Caco-2 (cell line): ENCODE measurements at regions not wholly inside any gene's neighbourhood (a gene's known extent, or its start where the extent isn't known, plus 50 kb on each side); places are given as distances from the start of the nearest gene placed in this dataset.
A peak's percentile ranks its signal among the peaks of the same experiment; 100 is the strongest.

Experiments used
- BruUV-seq: library from RNA; stranded (reverse); fragments of 400-500 nt; replicated peaks from 2 replicates; lab custom pipeline; 2021; lab: Mats Ljungman, UMichigan
- CTCF ChIA-PET: fragments of 300-600 bp; sonication (Branson Sonifier 250); formaldehyde crosslinking; loops from one replicate; lab custom pipeline; 2022; ENCODE audit warnings: antibody characterized with exemption; lab: Charles Lee
- POLR2A ChIA-PET: fragments of 300-600 bp; sonication (Branson Sonifier 250); formaldehyde crosslinking; loops from one replicate; lab custom pipeline; 2022; ENCODE audit warnings: antibody characterized with exemption; lab: Charles Lee
- DNase-seq, 2 experiments: peaks; one replicate each; pipeline versions ENCODE4 v3.0.0 to v3.0.0-alpha.2; 2020 to 2022
- H3K27me3 ChIP-seq: replicated peaks from 2 replicates; pipeline ENCODE4 v1.6.0; 2011; ENCODE audit warnings: low read length; ENCODE audit not compliant: control insufficient read depth, insufficient read depth
- H3K36me3 ChIP-seq: 2 replicates; pipeline ENCODE4 v1.5.1; 2011; ENCODE audit warnings: low read length; ENCODE audit not compliant: control insufficient read depth, insufficient read depth
- H3K4me1 ChIP-seq: fragments of 250-450 bp; sonication (Bioruptor Pico); 2 replicates; pipeline ENCODE4 v1.5.1; 2020; ENCODE audit warnings: mild to moderate bottlenecking
- H3K4me3 ChIP-seq: 2 replicates; pipeline ENCODE4 v1.5.1; 2011; ENCODE audit warnings: low read depth, mild to moderate bottlenecking, control low read depth, low read length
- H3K9me3 ChIP-seq: fragments of 250-450 bp; sonication (Bioruptor Pico); 2 replicates; pipeline ENCODE4 v1.5.1; 2020; ENCODE audit warnings: mild to moderate bottlenecking, moderate library complexity
- H3K27ac Mint-ChIP-seq: one replicate; pipeline ENCODE4 v1.8.0; 2022; ENCODE audit warnings: mixed read lengths; ENCODE audit not compliant: unreplicated experiment
- H3K27me3 Mint-ChIP-seq: one replicate; pipeline ENCODE4 v1.8.0; 2022; ENCODE audit warnings: mixed read lengths; ENCODE audit not compliant: insufficient read depth, unreplicated experiment
- H3K36me3 Mint-ChIP-seq: one replicate; pipeline ENCODE4 v1.8.0; 2022; ENCODE audit warnings: mild to moderate bottlenecking, mixed read lengths; ENCODE audit not compliant: insufficient read depth, unreplicated experiment
- H3K4me1 Mint-ChIP-seq: one replicate; pipeline ENCODE4 v1.8.0; 2022; ENCODE audit warnings: low read depth, mixed read lengths; ENCODE audit not compliant: unreplicated experiment
- H3K4me3 Mint-ChIP-seq: one replicate; pipeline ENCODE4 v1.8.0; 2022; ENCODE audit warnings: mild to moderate bottlenecking, moderate library complexity, mixed read lengths; ENCODE audit not compliant: unreplicated experiment
- H3K9me3 Mint-ChIP-seq: one replicate; pipeline ENCODE4 v1.8.0; 2022; ENCODE audit warnings: mixed read lengths; ENCODE audit not compliant: unreplicated experiment
- intact Hi-C: fragments of 100-400 bp; cut with micrococcal nuclease; formaldehyde crosslinking; loops from one replicate; pipeline ENCODE4 v1.10.0; 2022; ENCODE audit not compliant: unreplicated experiment
- TF ChIP-seq, protein P1 (sequence below), 2 experiments: fragments of 200-600 bp in 1 of 2; IDR thresholded peaks; 1 replicate in 1 of 2; 2 replicates in 1 of 2; pipeline versions ENCODE4 v1.5.1 to v1.8.0; 2011 to 2022; ENCODE audit warnings: antibody characterized with exemption in 1 of 2, control low read depth in 1 of 2, inconsistent platforms in 1 of 2, low read depth in 1 of 2, low read length in 1 of 2, mild to moderate bottlenecking in 1 of 2, moderate library complexity in 1 of 2; ENCODE audit not compliant: insufficient read depth in 1 of 2, severe bottlenecking in 1 of 2, unreplicated experiment in 1 of 2

DNA sequence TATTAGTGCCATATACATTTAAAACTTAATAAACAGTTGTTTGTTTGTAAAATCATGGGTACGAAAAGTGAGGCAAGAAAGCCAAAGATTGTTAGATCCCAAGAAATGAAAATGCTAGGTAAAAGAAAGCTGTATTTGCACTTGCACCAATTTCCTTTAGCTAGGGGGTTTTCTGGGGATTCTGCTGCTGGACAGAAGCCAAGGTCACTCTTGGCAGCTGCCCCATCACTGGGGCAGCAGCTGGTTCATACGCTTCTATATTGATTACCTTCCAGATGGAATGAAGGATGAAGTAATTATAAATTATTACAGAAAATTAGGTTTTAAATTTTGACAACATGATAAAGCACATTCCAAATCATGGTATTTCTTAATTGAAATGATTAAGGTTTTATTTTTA lies 127.4 kb downstream of the SLITRK5 start:
- Histone ChIP-seq H3K4me3 (no peak overlapping the region), H3K27me3 (no peaks in the 10 kb centered on the region), H3K36me3 (no peaks in the 10 kb centered on the region), H3K9me3 (no peaks in the 10 kb centered on the region), H3K4me1 (no peaks in the 10 kb centered on the region)
- POLR2A ChIA-PET = no interaction called here
- Mint-ChIP-seq H3K4me3 (no peak overlapping the region), H3K9me3 (no peaks in the 10 kb centered on the region), H3K27me3 (peaks cover 3% of the 10 kb centered on the region), H3K27ac (no peak overlapping the region), H3K4me1 (no peaks in the 10 kb centered on the region), H3K36me3 (no peaks in the 10 kb centered on the region)
- intact Hi-C loops = no loop called here
- CTCF ChIA-PET = no interaction called here
- no TSS peak for BruUV-seq
- no peak for DNase-seq
- TF ChIP-seq, protein P1, sequence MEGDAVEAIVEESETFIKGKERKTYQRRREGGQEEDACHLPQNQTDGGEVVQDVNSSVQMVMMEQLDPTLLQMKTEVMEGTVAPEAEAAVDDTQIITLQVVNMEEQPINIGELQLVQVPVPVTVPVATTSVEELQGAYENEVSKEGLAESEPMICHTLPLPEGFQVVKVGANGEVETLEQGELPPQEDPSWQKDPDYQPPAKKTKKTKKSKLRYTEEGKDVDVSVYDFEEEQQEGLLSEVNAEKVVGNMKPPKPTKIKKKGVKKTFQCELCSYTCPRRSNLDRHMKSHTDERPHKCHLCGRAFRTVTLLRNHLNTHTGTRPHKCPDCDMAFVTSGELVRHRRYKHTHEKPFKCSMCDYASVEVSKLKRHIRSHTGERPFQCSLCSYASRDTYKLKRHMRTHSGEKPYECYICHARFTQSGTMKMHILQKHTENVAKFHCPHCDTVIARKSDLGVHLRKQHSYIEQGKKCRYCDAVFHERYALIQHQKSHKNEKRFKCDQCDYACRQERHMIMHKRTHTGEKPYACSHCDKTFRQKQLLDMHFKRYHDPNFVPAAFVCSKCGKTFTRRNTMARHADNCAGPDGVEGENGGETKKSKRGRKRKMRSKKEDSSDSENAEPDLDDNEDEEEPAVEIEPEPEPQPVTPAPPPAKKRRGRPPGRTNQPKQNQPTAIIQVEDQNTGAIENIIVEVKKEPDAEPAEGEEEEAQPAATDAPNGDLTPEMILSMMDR (IDR thresholded peaks at IDR 0.05; ENCODE audit: insufficient read depth in 1 of 2, low read depth in 1 of 2, low read length in 1 of 2, severe bottlenecking in 1 of 2, unreplicated experiment in 1 of 2) = no peak

DNA sequence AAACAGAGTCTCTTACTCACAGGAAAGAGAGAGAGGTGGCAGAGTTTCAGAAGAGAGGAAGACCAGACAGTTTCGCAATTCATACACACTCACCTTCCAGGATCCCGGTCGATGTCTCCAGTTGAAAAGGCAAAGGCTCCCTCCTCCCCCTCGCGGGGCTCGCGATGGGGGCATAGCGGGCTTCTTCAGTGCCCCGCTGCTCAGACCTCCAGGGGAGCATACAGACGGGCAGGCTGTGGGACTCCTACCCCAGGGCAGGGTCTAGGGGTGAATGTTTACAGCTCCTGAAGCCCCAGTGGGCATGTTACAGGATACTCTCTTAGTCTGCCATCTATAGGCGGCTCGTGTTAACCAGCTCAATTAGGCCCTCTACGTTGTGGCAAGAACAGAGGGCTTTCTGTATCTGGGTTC lies 139.2 kb downstream of the SLITRK5 start:
- Mint-ChIP-seq H3K4me3 (no peak overlapping the region), H3K27me3 (peaks cover 3% of the 10 kb centered on the region), H3K36me3 (no peaks in the 10 kb centered on the region), H3K27ac (no peak overlapping the region), H3K4me1 (no peaks in the 10 kb centered on the region), H3K9me3 (no peaks in the 10 kb centered on the region)
- peak; percentile 5 to 17 for DNase-seq
- Histone ChIP-seq H3K9me3 (no peaks in the 10 kb centered on the region), H3K36me3 (no peaks in the 10 kb centered on the region), H3K27me3 (no peaks in the 10 kb centered on the region), H3K4me1 (no peaks in the 10 kb centered on the region), H3K4me3 (no peak overlapping the region)
- BruUV-seq = no TSS peak
- TF ChIP-seq, protein P1 (IDR thresholded peaks at IDR 0.05; ENCODE audit: insufficient read depth in 1 of 2, low read depth in 1 of 2, low read length in 1 of 2, severe bottlenecking in 1 of 2, unreplicated experiment in 1 of 2) = no peak
- ChIA-PET CTCF (no interaction called here), POLR2A (no interaction called here)
- intact Hi-C loops = no loop called here

DNA sequence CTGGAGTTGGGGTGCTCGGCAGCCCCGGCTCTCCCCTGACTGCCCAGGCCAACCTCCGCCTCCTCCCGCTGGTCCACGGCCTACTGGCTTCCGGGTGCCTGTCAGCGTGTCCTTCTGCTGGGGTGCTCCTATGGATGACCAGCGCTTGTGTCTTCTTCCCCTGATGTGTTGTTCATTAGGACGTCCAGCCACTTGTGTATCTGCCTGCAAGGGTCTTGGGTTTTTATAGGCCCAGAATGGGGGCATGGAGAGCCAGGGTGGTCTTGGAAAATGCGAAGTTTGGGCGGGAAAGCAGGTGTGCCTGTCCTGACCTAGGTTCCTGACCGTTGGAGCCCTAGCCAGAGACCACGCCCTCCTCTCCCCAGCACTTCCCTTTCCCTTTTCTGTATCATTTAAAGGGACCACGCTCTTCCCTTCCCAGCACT lies 139.8 kb downstream of the SLITRK5 start:
- no peak overlapping the region for H3K27ac Mint-ChIP-seq
- Histone ChIP-seq H3K36me3 (no peaks in the 10 kb centered on the region), H3K27me3 (no peaks in the 10 kb centered on the region), H3K4me1 (no peaks in the 10 kb centered on the region), H3K4me3 (no peak overlapping the region), H3K9me3 (no peaks in the 10 kb centered on the region)
- intact Hi-C loops = no loop called here
- no peak for DNase-seq
- TF ChIP-seq, protein P1 (IDR thresholded peaks at IDR 0.05; ENCODE audit: insufficient read depth in 1 of 2, low read depth in 1 of 2, low read length in 1 of 2, severe bottlenecking in 1 of 2, unreplicated experiment in 1 of 2) = no peak
- no peaks in the 10 kb centered on the region for H3K9me3 Mint-ChIP-seq
- ChIA-PET CTCF (no interaction called here), POLR2A (no interaction called here)
- no peaks in the 10 kb centered on the region for H3K36me3 Mint-ChIP-seq
- no TSS peak for BruUV-seq
- no peak overlapping the region for H3K4me3 Mint-ChIP-seq
- no peaks in the 10 kb centered on the region for H3K4me1 Mint-ChIP-seq
- peaks cover 4% of the 10 kb centered on the region for H3K27me3 Mint-ChIP-seq
